Posterior vena cava (tissue), 2 donors: ENCODE measurements at regions not wholly inside any gene's neighbourhood (a gene's known extent, or its start where the extent isn't known, plus 50 kb on each side); places are given as distances from the start of the nearest gene placed in this dataset.
"Not testable (repeated sequence)": the region's sequence is repeated elsewhere in the genome, so short reads cannot be mapped to it uniquely, and the experiment has no call there.

ENCODE experiments used
- DNase-seq: peaks from one replicate; pipeline ENCODE4 v3.0.0-alpha.2; 2020; ENCODE audit warnings: low spot score
- intact Hi-C, 2 donors: fragments of 100-400 bp; cut with DNase I; formaldehyde crosslinking; loops; one replicate each; pipeline versions ENCODE4 v1.14.1 to v1.14.2; 2022 to 2023
- donor health status: DM: yes; HTN: yes; CAD: no.
- donor health status: DM: yes; HTN: yes; CAD: no.

DNA sequence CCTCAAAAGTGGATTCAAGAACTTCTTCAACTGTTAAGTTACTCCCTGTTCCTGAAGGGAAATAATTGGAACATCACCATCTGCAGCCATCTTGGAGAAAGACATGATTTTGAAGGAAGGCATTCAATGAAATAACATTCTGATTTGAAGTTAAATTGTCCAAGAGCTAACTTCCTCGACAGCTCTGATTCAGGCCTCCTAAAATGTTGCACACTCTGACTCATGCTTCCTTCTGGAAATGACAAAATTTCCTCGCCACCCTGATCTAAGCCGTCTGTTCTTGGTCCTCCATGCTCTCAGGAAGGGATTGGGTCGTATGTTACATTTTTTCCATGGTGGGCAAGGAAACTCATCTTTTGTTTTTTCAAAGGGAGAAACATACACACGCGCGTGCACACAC lies 496.9 kb upstream of the DIPK2B start:
- intact Hi-C loops = no loop called here
- no peak for DNase-seq

- no peak for DNase-seq
- intact Hi-C loops = no loop called here
These were observed 496.1 kb upstream of the DIPK2B start for GRCh38 chrX:45696736-45697135.

DNA sequence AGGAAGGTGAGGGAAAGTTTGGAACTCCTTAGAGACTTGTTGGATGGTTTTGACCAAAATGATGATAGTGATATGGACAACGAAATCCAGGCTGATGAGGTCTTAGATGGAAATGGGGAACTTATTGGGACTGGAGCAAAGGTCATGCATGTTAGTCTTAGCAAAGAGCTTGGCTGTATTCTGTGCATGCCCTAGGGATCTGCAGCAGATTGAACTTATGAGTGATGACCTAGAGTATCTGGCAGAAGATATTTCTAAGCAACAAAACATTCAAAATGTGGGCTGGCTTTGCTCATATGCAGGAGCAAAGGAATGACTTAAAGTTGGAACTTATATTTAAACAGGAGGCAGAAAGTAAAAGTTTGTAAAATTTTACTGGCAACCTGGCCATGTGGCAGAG lies 489.3 kb upstream of the DIPK2B start:
- intact Hi-C loops = no loop called here
- no peak for DNase-seq

- no peak for DNase-seq
- intact Hi-C loops = no loop called here
These were observed 483.2 kb upstream of the DIPK2B start for GRCh38 chrX:45683914-45684313.

DNA sequence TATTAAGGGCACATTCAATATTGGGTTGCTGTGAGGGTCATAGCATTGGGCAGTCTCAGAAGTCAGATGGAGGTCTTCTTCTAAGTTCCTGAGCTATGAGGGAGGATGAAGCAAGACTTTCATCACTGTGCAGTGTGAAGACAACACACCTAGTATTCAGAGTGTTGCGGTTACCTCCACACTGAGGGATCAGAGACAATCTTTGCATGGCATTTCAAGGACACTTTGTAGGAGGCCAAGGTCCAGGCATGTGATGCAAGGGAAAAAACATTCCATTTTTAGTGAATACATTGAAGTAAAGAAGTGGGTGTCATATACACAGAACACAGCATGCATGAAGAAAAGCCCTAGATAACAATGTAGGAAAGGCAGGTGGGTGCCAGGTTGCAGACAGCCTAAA lies 481.2 kb upstream of the DIPK2B start:
- DNase-seq = no peak
- intact Hi-C loops = no loop called here

DNA sequence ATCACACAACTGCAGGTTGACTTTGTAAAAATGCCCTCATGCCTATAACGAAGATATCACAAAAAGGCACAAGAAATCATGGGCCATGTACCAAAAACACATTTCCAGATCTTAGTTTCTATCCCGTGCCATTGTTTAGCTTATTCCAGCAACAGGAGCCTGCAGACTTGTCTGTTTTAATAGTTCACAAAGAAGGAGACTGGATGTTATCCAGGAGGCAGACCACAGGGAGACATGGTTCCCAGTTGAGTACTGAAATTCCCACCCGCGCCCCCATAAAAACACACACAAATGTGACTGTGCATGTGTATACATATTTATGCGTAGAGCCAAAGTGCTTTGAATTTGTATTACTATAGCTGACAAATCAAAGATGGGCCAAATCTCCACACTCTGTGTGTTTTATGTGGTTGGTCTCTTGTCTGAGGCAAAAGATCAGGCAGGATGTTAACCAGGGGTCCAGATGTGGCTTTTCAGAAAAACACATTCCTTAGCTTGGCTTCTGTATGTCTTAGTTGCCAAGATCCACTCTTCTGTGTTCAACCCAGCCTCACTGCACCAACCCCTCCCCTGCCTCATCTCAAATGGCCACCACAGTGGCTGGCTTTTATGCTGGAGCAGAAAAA lies 469.2 kb upstream of the DIPK2B start:
- no peak for DNase-seq
- intact Hi-C loops = no loop called here

GRCh38 chrX:45668686-45669443 lies 468.2 kb upstream of the DIPK2B start:
- no peak for DNase-seq

DNA sequence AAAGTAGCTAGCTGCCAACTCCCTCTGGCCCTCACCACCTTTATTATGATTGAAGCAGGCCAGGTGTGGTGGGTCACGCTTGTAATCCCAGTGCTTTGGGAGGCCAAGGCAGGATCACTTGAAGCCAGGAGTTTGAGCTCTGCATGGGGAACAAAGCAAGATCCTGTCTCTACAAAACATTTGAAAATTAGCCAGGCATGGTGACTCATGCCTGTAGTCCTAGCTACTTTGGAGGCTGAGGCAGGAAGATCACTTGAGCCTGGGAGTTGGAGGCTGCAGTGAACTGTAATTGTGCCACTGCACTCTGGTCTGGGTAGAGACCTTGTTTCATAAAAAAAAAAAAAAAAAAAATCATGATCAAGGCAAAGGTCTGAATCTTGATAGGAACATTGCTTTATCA lies 467.0 kb upstream of the DIPK2B start:
- intact Hi-C loops = no loop called here
- DNase-seq = no peak

More at GRCh38 chrX:45668686-45669443, 468.2 kb upstream of the DIPK2B start:
- intact Hi-C loops = no loop called here

- intact Hi-C loops = no loop called here
- no peak for DNase-seq
These were observed 464.1 kb upstream of the DIPK2B start for GRCh38 chrX:45664727-45665290.

DNA sequence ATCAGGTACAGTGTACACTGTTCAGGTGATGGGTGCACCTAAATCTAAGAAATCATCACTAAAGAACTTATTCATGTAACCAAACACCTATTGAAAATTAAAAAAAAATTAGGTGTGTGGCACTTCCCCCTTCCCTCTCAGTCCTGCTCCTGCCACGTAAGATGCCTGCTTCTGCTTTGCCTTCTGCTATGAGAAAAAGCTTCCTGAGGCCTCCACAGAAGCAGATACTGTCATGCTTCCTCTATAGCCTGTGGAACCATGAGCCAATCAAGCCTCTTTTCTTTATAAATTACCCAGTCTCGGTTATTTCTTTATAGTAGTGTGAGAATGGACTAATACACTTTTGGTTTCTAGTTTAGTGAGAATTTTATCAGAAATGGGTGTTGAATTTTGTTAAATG lies 459.8 kb upstream of the DIPK2B start:
- intact Hi-C loops = no loop called here
- DNase-seq = no peak

DNA sequence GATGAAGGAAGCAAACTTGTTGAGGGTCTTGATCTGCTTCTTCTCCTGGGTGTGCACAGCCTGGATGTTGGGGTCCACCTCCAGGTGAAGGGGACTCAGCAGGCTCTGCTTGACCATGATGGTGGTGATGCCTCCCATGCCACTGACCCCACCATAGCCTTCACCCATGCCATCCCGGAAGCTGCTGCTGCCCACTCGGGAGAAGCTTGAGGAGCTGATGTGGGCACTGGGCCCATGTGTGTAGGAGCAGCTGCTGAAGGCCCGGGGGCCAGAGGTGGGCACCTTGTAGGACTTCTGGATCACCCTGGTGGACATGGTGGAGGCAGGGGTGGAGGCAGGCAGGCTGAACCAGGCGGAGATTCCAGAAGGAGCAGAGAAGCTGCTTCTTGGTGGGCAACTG lies 432.7 kb upstream of the DIPK2B start:
- peak; percentile 75 for DNase-seq
- intact Hi-C loops = no loop called here

- intact Hi-C loops = no loop called here
- peak; percentile 69 for DNase-seq
These were observed 431.8 kb upstream of the DIPK2B start for GRCh38 chrX:45632506-45632905.

DNA sequence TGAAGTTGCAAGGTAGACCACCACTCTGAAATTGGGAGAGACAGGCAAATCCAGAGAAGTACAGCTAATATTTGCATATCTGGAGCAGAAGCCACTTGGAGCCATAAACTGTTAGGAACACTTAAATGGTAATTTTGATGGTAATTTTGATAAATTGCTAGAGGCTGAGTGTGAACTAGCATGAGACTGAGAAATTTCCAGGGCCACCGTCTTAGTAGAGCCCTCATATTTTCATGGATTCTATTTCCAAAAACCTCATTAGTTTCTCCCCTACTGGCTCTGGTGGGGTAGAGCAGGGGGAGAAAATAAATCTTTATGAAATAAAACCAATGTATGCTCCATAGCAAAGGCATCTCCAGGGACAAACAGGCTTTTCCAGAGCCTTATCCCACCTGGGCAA lies 429.4 kb upstream of the DIPK2B start:
- no peak for DNase-seq
- intact Hi-C loops = no loop called here

DNA sequence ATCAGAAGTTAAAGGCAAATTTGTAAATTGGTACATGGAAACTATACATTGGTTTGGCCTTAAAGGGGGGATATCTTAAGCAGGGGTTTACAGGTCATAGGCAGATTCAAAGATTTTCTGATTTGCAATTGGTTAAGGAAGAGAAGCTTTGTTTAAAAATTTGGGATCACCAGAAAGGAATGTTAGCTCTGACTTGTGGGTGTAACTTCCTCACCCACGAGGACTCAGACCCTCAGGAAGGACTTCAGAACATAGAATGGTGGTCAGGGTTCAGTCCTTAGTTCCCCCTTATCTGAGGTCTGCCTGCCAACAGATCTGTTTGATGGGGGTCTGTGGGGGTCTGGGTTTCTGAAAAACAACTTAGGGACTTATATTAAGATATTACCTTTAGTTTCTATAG lies 427.4 kb upstream of the DIPK2B start:
- intact Hi-C loops = no loop called here

DNA sequence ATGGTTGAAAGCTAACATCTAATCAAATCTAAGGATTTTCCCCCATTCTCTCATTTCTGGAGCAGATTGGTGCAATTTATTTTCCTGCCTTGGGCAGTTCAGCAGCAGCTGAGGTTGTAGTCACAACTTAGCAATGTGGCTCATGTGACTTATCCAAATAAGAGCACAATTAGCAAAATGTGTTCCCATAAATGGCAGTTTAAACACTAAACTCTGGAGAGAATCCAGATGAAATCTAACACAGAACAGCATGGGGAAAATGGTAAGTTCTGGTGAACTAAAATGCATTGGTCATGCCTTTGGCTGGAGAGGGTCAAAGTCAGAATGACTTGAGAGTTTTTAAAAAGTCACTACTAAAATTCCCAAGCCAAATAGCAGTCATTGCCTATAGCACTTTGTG lies 422.6 kb upstream of the DIPK2B start:
- no peak for DNase-seq
- intact Hi-C loops = loop anchor here in 1 of 2 donors (2.0 kb wide), 1 partner anchor 78 kb away; no protein-coding TSS in a partner anchor

More for the DNA sequence above, 427.4 kb upstream of the DIPK2B start:
- no peak for DNase-seq

DNA sequence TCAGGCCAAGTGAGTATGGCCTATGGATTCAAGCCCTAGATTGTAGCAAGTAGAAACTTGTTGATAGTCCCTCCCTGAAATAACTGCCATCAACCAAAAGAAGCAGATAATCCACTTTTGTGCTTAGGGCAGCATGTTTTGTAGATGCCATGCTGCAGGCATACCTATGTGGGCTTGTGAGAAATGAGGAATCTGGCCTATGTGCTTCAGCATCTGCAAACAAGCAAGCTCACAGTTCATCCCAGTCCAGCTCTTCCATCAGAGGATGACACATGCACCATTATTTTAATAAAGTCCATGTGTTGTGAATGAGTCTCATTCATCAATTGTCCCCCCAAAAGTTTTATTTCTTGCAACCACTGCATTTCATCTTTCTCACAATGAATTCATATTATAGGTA lies 421.9 kb upstream of the DIPK2B start:
- intact Hi-C loops = loop anchor here in 1 of 2 donors (2.0 kb wide), 1 partner anchor 78 kb away; no protein-coding TSS in a partner anchor
- DNase-seq = no peak

GRCh38 chrX:45622042-45622423 lies 421.4 kb upstream of the DIPK2B start:
- intact Hi-C loops = loop anchor here in 1 of 2 donors (2.0 kb wide), 1 partner anchor 79 kb away; no protein-coding TSS in a partner anchor

DNA sequence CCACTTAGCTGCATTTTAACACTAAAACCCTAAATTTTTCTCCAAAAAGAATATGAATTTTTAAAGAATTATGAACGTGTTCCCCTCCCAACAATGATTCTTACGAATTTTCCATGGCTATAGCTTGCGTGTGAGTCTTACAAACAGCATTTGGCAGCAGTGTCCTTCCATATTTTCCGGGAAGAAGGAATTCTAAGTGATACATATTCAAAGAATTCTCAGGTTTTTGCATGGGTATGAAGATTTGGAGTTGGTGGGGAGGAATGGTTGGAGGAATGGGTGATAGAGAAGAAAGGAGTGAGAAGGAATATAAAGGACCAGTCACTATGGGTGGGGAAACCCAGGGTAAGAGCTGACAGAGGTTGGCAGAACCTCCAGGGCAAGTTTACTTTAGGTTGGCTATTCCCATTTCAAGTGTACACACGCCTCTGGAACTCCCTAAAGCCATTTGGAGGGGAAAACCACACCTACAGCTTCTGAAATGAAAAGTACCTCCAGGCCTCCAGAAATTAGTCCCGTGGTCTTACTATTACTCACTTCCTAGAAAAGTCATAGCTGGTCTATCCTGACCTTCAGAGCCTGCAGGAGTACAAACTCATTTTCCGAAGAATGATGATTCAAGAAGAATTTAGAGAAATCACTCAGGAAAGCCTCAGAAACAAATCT lies 420.8 kb upstream of the DIPK2B start:
- DNase-seq = no peak
- intact Hi-C loops = loop anchor here in 1 of 2 donors (2.0 kb wide), 1 partner anchor 79 kb away; no protein-coding TSS in a partner anchor

More at GRCh38 chrX:45622042-45622423, 421.4 kb upstream of the DIPK2B start:
- no peak for DNase-seq

GRCh38 chrX:45619290-45619689 lies 418.6 kb upstream of the DIPK2B start:
- no peak for DNase-seq
- intact Hi-C loops = no loop called here

DNA sequence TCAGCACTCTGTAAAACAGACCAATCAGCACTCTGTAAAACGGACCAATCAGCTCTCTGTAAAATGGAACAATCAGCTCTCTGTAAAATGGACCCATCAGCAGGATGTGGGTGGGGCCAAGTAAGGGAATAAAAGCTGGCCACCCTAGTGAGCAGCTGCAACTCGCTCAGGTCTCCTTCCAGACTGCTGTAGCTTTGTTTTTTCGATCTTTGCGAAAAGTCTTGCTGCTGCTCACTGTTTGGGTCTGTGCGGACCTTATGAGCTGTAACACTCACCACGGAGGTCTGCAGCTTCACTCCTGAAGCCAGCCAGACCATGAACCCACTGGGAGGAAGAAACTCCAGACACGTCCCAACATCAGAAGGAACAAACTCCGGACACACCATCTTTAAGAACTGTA lies 414.9 kb upstream of the DIPK2B start:
- DNase-seq, intact Hi-C loops: not testable (repeated sequence)
